Heart right ventricle (tissue), 16 donors: ENCODE measurements at regions not wholly inside any gene's neighbourhood (a gene's known extent, or its start where the extent isn't known, plus 50 kb on each side); places are given as distances from the start of the nearest gene placed in this dataset.

ENCODE experiments used
- ATAC-seq, 8 donors: fragments of 200-7000 bp; cut with Tn5 transposase; one replicate each; pipeline ENCODE4 v1.9.1; 2020; ENCODE audit warnings: mild to moderate bottlenecking in 8 of 8, moderate library complexity in 8 of 8, moderate number of reproducible peaks in 1 of 8
- DNase-seq, 2 donors: peaks; one replicate each; pipeline ENCODE4 v3.0.0-alpha.2; 2020
- H3K27ac ChIP-seq, 10 donors: fragments of 200-600 bp; sonication (generic) in 2 of 10; one replicate each; pipeline versions ENCODE4 v1.5.0 to v1.8.0; 2020 to 2022; ENCODE audit warnings: mild to moderate bottlenecking in 3 of 10
- H3K27me3 ChIP-seq, 7 donors: fragments of 200-600 bp; one replicate each; pipeline ENCODE4 v1.8.0; 2021 to 2022; ENCODE audit warnings: mild to moderate bottlenecking in 2 of 7
- H3K36me3 ChIP-seq, 9 donors: fragments of 200-600 bp; sonication (generic) in 1 of 9; one replicate each; pipeline versions ENCODE4 v1.5.0 to v1.8.0; 2020 to 2022; ENCODE audit warnings: mild to moderate bottlenecking in 2 of 9
- H3K4me1 ChIP-seq, 9 donors: fragments of 200-600 bp; sonication (generic) in 1 of 9; one replicate each; pipeline versions ENCODE4 v1.5.0 to v1.8.0; 2020 to 2022; ENCODE audit warnings: mild to moderate bottlenecking in 4 of 9
- H3K4me3 ChIP-seq, 10 donors: fragments of 200-600 bp; sonication (generic) in 2 of 10; one replicate each; pipeline versions ENCODE4 v1.5.0 to v1.8.0; 2020 to 2022; ENCODE audit warnings: mild to moderate bottlenecking in 7 of 10, moderate library complexity in 2 of 10
- H3K9me3 ChIP-seq, 11 donors: fragments of 200-600 bp in 10 of 11; sonication (generic) in 2 of 11; one replicate each; pipeline versions ENCODE4 v1.5.0 to v1.8.0; 2013 to 2022; ENCODE audit warnings: mild to moderate bottlenecking in 2 of 11, control low read depth in 1 of 11, moderate library complexity in 1 of 11
- WGBS, 2 donors: extraction: QIAGEN DNeasy Blood & Tissue Kit; methylation state at CpG; one replicate each; pipeline ENCODE4 v1.1.7; 2013; ENCODE audit warnings: inconsistent platforms in 1 of 2; 5-methylcytosine and 5-hydroxymethylcytosine counted together
- intact Hi-C, 10 donors: fragments of 100-400 bp; cut with DNase I; formaldehyde crosslinking; loops; one replicate each; pipeline versions ENCODE4 v1.11.1 to v1.14.2; 2022
- TF ChIP-seq, protein P1 (sequence below), 9 donors: fragments of 200-600 bp; sonication (generic) in 2 of 9; IDR thresholded peaks; one replicate each; pipeline versions ENCODE4 v1.5.0 to v1.8.0; 2021 to 2022; ENCODE audit warnings: antibody characterized with exemption in 9 of 9, mild to moderate bottlenecking in 5 of 9, moderate library complexity in 1 of 9
- donor health status: Arrhythmogenic right ventricular cardiomyopathy.
- donor health status: ischemic (EF 13 %, LVEDD 7.1; RV severe dilation, severe dysfunction).
- donor health status: healthy with polysubstance abuse.
- donor health status: DM: no; HTN: yes; CAD: no.
- donor health status: DM: no; HTN: no; CAD: no.
- donor health status: ischemic (EF 25% LVEDD 6.9; RV normal size, moderate dysfunction).
- donor health status: ischemic (EF 25% LVEDD 5.7; RV mildly dilated, moderate dysfunction).
- donor health status: healthy.
- donor health status: DM: yes; HTN: yes; CAD: no.
- donor health status: Ischemic cardiomyopathy.
- donor health status: ischemic (EF 35%, LVEDD 5.7; RV mildly dilated, moderate dysfunction).
- donor health status: nonischemic (EF 11% LVEDD 7.7; RV severe dilation, severe dysfunction).
- donor health status: DM: yes; HTN: yes; CAD: no.
- donor health status: PGD.
- donor health status: ischemic (EF 29% LVEDD 5.4; RV normal size, mild dysfunction).
- donor health status: nonischemic (EF 23%, LVEDD 6.1; RV moderate dilation, normal function).

DNA sequence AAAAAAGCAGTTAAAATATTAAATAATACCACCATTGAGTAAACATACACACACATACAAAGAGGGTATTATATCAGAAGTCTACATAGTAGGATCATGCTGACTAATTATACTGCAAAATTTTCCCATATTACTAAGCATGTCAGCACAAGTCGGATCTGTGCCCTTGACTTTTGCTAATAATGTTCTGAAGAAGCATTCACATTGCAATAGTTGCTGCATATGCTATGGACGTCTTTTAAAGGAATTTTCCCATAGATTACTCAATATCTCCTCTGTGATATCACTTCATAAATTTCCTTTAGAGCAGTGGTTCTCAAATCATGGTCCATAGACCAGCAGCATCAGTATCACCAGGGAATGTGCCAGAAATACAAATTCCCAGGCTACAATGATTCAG is 110.9 kb upstream of the NUDT7 start:
- DNase-seq (no peak), ATAC-seq (no peak)
- Histone ChIP-seq H3K36me3 (no peaks in the 10 kb centered on the region), H3K9me3 (peaks cover 0 to 6% (median 0%) of the 10 kb centered on the region in 11 donors), H3K4me3 (no peak overlapping the region), H3K27ac (no peak overlapping the region), H3K4me1 (no peaks in the 10 kb centered on the region), H3K27me3 (no peaks in the 10 kb centered on the region)
- intact Hi-C loops, result no loop called here
- TF ChIP-seq, protein P1, sequence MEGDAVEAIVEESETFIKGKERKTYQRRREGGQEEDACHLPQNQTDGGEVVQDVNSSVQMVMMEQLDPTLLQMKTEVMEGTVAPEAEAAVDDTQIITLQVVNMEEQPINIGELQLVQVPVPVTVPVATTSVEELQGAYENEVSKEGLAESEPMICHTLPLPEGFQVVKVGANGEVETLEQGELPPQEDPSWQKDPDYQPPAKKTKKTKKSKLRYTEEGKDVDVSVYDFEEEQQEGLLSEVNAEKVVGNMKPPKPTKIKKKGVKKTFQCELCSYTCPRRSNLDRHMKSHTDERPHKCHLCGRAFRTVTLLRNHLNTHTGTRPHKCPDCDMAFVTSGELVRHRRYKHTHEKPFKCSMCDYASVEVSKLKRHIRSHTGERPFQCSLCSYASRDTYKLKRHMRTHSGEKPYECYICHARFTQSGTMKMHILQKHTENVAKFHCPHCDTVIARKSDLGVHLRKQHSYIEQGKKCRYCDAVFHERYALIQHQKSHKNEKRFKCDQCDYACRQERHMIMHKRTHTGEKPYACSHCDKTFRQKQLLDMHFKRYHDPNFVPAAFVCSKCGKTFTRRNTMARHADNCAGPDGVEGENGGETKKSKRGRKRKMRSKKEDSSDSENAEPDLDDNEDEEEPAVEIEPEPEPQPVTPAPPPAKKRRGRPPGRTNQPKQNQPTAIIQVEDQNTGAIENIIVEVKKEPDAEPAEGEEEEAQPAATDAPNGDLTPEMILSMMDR (IDR thresholded peaks at IDR 0.05), result no peak
- WGBS, 2 donors, result 50 to 51% methylated on average over 2 of the region's 2 CpGs

DNA sequence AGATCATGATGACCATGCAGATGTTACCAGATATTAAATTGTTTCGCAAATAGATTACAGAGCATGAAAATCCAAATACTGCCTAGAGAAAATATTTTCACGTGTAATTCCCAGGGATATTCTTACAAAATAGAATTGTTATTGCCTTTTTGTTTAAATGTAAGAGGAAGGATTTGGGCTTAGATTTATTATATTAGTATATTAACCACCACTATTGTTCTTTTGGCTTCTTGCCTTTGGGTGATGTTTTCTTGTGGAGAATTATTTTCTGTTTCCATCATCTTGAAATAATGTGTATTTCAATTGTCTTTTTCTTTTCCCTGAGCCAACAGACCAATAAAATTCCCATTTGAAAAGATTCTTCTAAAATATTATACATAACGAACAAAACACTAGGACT is 109.7 kb upstream of the NUDT7 start:
- WGBS, 2 donors, result 72 to 73% methylated on average over 3 of the region's 3 CpGs
- H3K27ac ChIP-seq, result no peak overlapping the region
- ATAC-seq, result no peak

DNA sequence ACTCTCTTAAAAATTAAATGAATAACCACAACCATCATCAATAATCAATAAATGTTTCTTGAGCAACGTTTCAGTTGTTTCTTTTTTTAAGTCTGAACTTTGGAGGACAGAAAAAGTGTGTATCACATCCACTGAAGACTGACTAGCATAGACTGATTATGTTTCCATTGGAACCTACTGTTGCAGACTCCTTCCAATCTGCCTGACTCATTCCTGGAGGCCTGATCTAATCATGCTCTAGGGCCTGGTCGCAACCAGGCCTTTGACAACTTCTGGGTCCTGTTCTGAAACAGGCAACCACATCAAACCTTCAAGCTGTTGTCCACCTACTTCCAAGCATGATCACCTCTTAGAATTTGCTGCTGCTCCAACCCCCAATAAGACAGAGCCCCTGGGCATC is 109.2 kb upstream of the NUDT7 start:
- H3K4me3 ChIP-seq, result no peak overlapping the region
- H3K27ac ChIP-seq, result no peak overlapping the region
- DNase-seq, result no peak
- no peaks in the 10 kb centered on the region for H3K36me3 ChIP-seq
- ATAC-seq, result no peak
- intact Hi-C loops, result no loop called here
- H3K27me3 ChIP-seq, result no peaks in the 10 kb centered on the region
- TF ChIP-seq, protein P1 (IDR thresholded peaks at IDR 0.05), result no peak
- H3K4me1 ChIP-seq, result no peaks in the 10 kb centered on the region
- WGBS, 2 donors, result 68 to 69% methylated on average over 2 of the region's 2 CpGs
- peaks cover 0 to 6% (median 0%) of the 10 kb centered on the region in 11 donors for H3K9me3 ChIP-seq

More for the DNA sequence above, 109.7 kb upstream of the NUDT7 start:
- TF ChIP-seq, protein P1 (IDR thresholded peaks at IDR 0.05), result no peak
- Histone ChIP-seq H3K9me3 (peaks cover 0 to 6% (median 0%) of the 10 kb centered on the region in 11 donors), H3K4me3 (no peak overlapping the region), H3K4me1 (no peaks in the 10 kb centered on the region), H3K36me3 (no peaks in the 10 kb centered on the region), H3K27me3 (no peaks in the 10 kb centered on the region)
- intact Hi-C loops, result no loop called here
- no peak for DNase-seq

DNA sequence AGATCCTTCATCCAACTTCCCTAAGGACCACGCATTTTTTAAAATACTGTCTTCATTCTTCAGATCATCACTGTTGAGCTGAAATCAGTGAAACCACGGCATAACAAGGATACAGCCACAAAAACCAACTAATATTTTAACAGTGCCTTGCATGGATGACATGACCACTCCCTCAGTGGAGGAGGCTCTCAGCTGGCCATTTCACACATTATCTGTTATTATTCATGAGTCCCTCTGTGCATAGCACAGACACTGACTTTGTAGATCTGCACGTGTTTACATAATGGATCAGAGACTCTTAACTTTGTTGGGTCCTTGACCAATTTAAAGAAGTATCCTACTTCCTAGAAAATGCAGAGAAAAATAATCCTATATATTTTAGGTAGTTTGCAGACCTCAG is 104.8 kb upstream of the NUDT7 start:
- Histone ChIP-seq H3K4me1 (no peaks in the 10 kb centered on the region), H3K4me3 (no peak overlapping the region), H3K9me3 (peaks cover 0 to 6% (median 0%) of the 10 kb centered on the region in 11 donors), H3K27me3 (no peaks in the 10 kb centered on the region), H3K36me3 (no peaks in the 10 kb centered on the region), H3K27ac (no peak overlapping the region)
- 66 to 69% methylated on average over 3 of the region's 3 CpGs for WGBS, 2 donors
- DNase-seq (no peak), ATAC-seq (no peak)
- intact Hi-C loops, result no loop called here
- TF ChIP-seq, protein P1 (IDR thresholded peaks at IDR 0.05), result no peak
